ENCODE measurements at regions not wholly inside any gene's neighbourhood (a gene's known extent, or its start where the extent isn't known, plus 50 kb on each side); places are given as distances from the start of the nearest gene placed in this dataset.
A peak's percentile ranks its signal among the peaks of the same experiment; 100 is the strongest.

DNA sequence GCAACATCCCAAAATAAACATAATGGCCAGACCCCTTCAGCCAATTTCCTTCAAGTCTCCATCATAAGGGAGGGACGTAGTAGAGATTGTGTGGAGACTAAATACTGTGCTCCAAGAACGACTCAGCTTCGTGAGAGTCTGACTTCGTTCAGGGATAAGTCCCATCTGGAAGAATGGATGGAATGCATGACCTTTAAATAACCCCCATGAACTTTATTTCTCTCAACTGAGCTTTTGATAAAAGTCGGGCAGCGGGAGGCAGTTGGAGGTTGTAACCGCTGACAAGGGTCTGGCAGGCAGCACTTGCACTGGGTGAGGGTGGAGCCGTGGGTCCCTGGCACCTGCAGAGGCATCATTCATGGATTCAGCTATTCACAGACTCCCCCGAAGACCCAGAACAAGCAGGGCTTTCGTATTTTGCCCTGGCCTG, 115.9 kb downstream of the ZFP36L2 start:
- DNase-seq (ENCODE audit: low spot score) = peak; percentile 14
- no peaks in the 10 kb centered on the region for H3K36me3 ChIP-seq (ENCODE audit: insufficient read depth)
- no peaks in the 10 kb centered on the region for H3K27me3 ChIP-seq (ENCODE audit: insufficient read depth)
- no peak; the same call in 1 of the 3 replicates for ATAC-seq
- no peak overlapping the region for H2AFZ ChIP-seq
- no peaks in the 10 kb centered on the region; the same call in 2 of the 3 replicates for H3K36me3 Mint-ChIP-seq (ENCODE audit: low read depth)
- no peaks in the 10 kb centered on the region for H3F3A ChIP-seq (replicated peaks; ENCODE audit: low read depth)
- H3K9me2 ChIP-seq (ENCODE audit: insufficient read depth) = 0 out of 2 replicates have a peak, but pooled peaks cover 6% of the 10 kb centered on the region
- H3K27ac ChIP-seq (ENCODE audit: low read depth) = no peak overlapping the region
- peaks cover 5% of the 10 kb centered on the region; the same call in 1 of the 2 replicates for H3K4me1 ChIP-seq (ENCODE audit: insufficient read depth)
- H3K9me3 Mint-ChIP-seq = no peaks in the 10 kb centered on the region; the same call in 2 of the 3 replicates
- no peak overlapping the region for H3K4me3 ChIP-seq
- H3K4me2 ChIP-seq = no peak overlapping the region
- no peak overlapping the region for H3K4me3 Mint-ChIP-seq
- TF ChIP-seq CREB1 (CRISPR knock-in tag; IDR thresholded peaks at IDR 0.05; ENCODE audit: low read depth) (no peak), STAT1 (IDR thresholded peaks at IDR 0.05; ENCODE audit: unreplicated experiment) (no peak), EZH2 (IDR thresholded peaks at IDR 0.05; ENCODE audit: low read depth, unreplicated experiment) (no peak), ZNF114 (CRISPR knock-in tag; IDR thresholded peaks at IDR 0.05) (no peak), NANOG (IDR thresholded peaks at IDR 0.05; ENCODE audit: borderline replicate concordance) (no peak), EZH2phosphoT487 (IDR thresholded peaks at IDR 0.05; ENCODE audit: unreplicated experiment) (no peak), ZNF331 (CRISPR knock-in tag; IDR thresholded peaks at IDR 0.05; ENCODE audit: low read depth) (no peak), POLR2AphosphoS5 (IDR thresholded peaks at IDR 0.05; ENCODE audit: low read depth) (no peak), JUNB (IDR thresholded peaks at IDR 0.05; ENCODE audit: unreplicated experiment) (no peak)
- TF ChIP-seq, protein P1, sequence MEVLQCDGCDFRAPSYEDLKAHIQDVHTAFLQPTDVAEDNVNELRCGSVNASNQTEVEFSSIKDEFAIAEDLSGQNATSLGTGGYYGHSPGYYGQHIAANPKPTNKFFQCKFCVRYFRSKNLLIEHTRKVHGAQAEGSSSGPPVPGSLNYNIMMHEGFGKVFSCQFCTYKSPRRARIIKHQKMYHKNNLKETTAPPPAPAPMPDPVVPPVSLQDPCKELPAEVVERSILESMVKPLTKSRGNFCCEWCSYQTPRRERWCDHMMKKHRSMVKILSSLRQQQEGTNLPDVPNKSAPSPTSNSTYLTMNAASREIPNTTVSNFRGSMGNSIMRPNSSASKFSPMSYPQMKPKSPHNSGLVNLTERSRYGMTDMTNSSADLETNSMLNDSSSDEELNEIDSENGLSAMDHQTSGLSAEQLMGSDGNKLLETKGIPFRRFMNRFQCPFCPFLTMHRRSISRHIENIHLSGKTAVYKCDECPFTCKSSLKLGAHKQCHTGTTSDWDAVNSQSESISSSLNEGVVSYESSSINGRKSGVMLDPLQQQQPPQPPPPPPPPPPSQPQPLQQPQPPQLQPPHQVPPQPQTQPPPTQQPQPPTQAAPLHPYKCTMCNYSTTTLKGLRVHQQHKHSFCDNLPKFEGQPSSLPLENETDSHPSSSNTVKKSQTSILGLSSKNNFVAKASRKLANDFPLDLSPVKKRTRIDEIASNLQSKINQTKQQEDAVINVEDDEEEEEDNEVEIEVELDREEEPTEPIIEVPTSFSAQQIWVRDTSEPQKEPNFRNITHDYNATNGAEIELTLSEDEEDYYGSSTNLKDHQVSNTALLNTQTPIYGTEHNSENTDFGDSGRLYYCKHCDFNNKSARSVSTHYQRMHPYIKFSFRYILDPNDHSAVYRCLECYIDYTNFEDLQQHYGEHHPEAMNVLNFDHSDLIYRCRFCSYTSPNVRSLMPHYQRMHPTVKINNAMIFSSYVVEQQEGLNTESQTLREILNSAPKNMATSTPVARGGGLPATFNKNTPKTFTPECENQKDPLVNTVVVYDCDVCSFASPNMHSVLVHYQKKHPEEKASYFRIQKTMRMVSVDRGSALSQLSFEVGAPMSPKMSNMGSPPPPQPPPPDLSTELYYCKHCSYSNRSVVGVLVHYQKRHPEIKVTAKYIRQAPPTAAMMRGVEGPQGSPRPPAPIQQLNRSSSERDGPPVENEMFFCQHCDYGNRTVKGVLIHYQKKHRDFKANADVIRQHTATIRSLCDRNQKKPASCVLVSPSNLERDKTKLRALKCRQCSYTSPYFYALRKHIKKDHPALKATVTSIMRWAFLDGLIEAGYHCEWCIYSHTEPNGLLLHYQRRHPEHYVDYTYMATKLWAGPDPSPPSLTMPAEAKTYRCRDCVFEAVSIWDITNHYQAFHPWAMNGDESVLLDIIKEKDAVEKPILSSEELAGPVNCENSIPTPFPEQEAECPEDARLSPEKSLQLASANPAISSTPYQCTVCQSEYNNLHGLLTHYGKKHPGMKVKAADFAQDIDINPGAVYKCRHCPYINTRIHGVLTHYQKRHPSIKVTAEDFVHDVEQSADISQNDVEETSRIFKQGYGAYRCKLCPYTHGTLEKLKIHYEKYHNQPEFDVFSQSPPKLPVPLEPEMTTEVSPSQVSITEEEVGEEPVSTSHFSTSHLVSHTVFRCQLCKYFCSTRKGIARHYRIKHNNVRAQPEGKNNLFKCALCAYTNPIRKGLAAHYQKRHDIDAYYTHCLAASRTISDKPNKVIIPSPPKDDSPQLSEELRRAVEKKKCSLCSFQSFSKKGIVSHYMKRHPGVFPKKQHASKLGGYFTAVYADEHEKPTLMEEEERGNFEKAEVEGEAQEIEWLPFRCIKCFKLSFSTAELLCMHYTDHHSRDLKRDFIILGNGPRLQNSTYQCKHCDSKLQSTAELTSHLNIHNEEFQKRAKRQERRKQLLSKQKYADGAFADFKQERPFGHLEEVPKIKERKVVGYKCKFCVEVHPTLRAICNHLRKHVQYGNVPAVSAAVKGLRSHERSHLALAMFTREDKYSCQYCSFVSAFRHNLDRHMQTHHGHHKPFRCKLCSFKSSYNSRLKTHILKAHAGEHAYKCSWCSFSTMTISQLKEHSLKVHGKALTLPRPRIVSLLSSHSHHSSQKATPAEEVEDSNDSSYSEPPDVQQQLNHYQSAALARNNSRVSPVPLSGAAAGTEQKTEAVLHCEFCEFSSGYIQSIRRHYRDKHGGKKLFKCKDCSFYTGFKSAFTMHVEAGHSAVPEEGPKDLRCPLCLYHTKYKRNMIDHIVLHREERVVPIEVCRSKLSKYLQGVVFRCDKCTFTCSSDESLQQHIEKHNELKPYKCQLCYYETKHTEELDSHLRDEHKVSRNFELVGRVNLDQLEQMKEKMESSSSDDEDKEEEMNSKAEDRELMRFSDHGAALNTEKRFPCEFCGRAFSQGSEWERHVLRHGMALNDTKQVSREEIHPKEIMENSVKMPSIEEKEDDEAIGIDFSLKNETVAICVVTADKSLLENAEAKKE (CRISPR knock-in tag; IDR thresholded peaks at IDR 0.05) = no peak
- TF ChIP-seq, protein P2, sequence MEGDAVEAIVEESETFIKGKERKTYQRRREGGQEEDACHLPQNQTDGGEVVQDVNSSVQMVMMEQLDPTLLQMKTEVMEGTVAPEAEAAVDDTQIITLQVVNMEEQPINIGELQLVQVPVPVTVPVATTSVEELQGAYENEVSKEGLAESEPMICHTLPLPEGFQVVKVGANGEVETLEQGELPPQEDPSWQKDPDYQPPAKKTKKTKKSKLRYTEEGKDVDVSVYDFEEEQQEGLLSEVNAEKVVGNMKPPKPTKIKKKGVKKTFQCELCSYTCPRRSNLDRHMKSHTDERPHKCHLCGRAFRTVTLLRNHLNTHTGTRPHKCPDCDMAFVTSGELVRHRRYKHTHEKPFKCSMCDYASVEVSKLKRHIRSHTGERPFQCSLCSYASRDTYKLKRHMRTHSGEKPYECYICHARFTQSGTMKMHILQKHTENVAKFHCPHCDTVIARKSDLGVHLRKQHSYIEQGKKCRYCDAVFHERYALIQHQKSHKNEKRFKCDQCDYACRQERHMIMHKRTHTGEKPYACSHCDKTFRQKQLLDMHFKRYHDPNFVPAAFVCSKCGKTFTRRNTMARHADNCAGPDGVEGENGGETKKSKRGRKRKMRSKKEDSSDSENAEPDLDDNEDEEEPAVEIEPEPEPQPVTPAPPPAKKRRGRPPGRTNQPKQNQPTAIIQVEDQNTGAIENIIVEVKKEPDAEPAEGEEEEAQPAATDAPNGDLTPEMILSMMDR (conservative IDR thresholded peaks at IDR 0.05; ENCODE audit: low read depth in 2 of 2) = no peak
- TF ChIP-seq, protein P3, sequence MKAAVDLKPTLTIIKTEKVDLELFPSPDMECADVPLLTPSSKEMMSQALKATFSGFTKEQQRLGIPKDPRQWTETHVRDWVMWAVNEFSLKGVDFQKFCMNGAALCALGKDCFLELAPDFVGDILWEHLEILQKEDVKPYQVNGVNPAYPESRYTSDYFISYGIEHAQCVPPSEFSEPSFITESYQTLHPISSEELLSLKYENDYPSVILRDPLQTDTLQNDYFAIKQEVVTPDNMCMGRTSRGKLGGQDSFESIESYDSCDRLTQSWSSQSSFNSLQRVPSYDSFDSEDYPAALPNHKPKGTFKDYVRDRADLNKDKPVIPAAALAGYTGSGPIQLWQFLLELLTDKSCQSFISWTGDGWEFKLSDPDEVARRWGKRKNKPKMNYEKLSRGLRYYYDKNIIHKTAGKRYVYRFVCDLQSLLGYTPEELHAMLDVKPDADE (IDR thresholded peaks at IDR 0.05) = no peak
- TF ChIP-seq, protein P4, sequence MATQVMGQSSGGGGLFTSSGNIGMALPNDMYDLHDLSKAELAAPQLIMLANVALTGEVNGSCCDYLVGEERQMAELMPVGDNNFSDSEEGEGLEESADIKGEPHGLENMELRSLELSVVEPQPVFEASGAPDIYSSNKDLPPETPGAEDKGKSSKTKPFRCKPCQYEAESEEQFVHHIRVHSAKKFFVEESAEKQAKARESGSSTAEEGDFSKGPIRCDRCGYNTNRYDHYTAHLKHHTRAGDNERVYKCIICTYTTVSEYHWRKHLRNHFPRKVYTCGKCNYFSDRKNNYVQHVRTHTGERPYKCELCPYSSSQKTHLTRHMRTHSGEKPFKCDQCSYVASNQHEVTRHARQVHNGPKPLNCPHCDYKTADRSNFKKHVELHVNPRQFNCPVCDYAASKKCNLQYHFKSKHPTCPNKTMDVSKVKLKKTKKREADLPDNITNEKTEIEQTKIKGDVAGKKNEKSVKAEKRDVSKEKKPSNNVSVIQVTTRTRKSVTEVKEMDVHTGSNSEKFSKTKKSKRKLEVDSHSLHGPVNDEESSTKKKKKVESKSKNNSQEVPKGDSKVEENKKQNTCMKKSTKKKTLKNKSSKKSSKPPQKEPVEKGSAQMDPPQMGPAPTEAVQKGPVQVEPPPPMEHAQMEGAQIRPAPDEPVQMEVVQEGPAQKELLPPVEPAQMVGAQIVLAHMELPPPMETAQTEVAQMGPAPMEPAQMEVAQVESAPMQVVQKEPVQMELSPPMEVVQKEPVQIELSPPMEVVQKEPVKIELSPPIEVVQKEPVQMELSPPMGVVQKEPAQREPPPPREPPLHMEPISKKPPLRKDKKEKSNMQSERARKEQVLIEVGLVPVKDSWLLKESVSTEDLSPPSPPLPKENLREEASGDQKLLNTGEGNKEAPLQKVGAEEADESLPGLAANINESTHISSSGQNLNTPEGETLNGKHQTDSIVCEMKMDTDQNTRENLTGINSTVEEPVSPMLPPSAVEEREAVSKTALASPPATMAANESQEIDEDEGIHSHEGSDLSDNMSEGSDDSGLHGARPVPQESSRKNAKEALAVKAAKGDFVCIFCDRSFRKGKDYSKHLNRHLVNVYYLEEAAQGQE (IDR thresholded peaks at IDR 0.05; ENCODE audit: unreplicated experiment) = no peak
- no peaks in the 10 kb centered on the region for H4K20me1 ChIP-seq (replicated peaks; ENCODE audit: insufficient read depth)
- peaks cover 11% of the 10 kb centered on the region for H3K27me3 Mint-ChIP-seq (ENCODE audit: insufficient read depth, low read depth, poor library complexity)
- H3K27ac Mint-ChIP-seq = peak overlapping the region; percentile 40; the same call in 1 of the 2 replicates
- H3K4me1 Mint-ChIP-seq = peaks cover 17% of the 10 kb centered on the region
- H3K79me2 ChIP-seq (replicated peaks; ENCODE audit: insufficient read depth) = no peaks in the 10 kb centered on the region

Measured in GM23338 (cell line).